Endothelial cell of umbilical vein (primary cell): ENCODE measurements at regions not wholly inside any gene's neighbourhood (a gene's known extent, or its start where the extent isn't known, plus 50 kb on each side); places are given as distances from the start of the nearest gene placed in this dataset.

Experiments used
- EZH2 ChIP-seq: IDR thresholded peaks from 2 replicates; pipeline ENCODE4 v1.6.1; 2012; ENCODE audit warnings: borderline replicate concordance, low read depth, mild to moderate bottlenecking, moderate library complexity, low read length, inconsistent platforms; ENCODE audit not compliant: severe bottlenecking
- POLR2A ChIP-seq: IDR thresholded peaks from 2 replicates; pipeline ENCODE4 v1.6.1; 2012; ENCODE audit warnings: low read depth, mild to moderate bottlenecking, control low read depth, low read length
- POLR2AphosphoS5 ChIP-seq: IDR thresholded peaks from 2 replicates; pipeline ENCODE4 v1.6.1; 2012; ENCODE audit warnings: low read depth, mild to moderate bottlenecking, control low read depth, low read length, moderate library complexity; ENCODE audit not compliant: insufficient read depth
- TF ChIP-seq, protein P1 (sequence below): IDR thresholded peaks from 2 replicates; pipeline ENCODE4 v1.6.1; 2011; ENCODE audit not compliant: insufficient read depth, insufficient read length
- TF ChIP-seq, protein P2 (sequence below), 2 donors: IDR thresholded peaks; 1 replicate in 1 of 2; 2 replicates in 1 of 2; pipeline ENCODE4 v1.5.1; 2011; ENCODE audit warnings: low read length in 2 of 2, mild to moderate bottlenecking in 2 of 2, moderate library complexity in 2 of 2, control low read depth in 1 of 2, inconsistent platforms in 1 of 2, low read depth in 1 of 2; ENCODE audit not compliant: insufficient read depth in 1 of 2; ENCODE audit errors: extremely low read depth in 1 of 2

- TF ChIP-seq, protein P1, sequence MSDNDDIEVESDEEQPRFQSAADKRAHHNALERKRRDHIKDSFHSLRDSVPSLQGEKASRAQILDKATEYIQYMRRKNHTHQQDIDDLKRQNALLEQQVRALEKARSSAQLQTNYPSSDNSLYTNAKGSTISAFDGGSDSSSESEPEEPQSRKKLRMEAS = no peak
- TF ChIP-seq POLR2AphosphoS5 = no peak
- TF ChIP-seq POLR2A = no peak
- TF ChIP-seq, protein P2, sequence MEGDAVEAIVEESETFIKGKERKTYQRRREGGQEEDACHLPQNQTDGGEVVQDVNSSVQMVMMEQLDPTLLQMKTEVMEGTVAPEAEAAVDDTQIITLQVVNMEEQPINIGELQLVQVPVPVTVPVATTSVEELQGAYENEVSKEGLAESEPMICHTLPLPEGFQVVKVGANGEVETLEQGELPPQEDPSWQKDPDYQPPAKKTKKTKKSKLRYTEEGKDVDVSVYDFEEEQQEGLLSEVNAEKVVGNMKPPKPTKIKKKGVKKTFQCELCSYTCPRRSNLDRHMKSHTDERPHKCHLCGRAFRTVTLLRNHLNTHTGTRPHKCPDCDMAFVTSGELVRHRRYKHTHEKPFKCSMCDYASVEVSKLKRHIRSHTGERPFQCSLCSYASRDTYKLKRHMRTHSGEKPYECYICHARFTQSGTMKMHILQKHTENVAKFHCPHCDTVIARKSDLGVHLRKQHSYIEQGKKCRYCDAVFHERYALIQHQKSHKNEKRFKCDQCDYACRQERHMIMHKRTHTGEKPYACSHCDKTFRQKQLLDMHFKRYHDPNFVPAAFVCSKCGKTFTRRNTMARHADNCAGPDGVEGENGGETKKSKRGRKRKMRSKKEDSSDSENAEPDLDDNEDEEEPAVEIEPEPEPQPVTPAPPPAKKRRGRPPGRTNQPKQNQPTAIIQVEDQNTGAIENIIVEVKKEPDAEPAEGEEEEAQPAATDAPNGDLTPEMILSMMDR (IDR thresholded peaks at IDR 0.05; ENCODE audit: extremely low read depth in 1 of 2, insufficient read depth in 1 of 2, low read depth in 1 of 2, low read length in 2 of 2) = no peak
- no peak for TF ChIP-seq EZH2
These were observed 252.6 kb downstream of the SEC23IP start for GRCh38 chr10:120145107-120145506.
